ENCODE measurements at regions not wholly inside any gene's neighbourhood (a gene's known extent, or its start where the extent isn't known, plus 50 kb on each side); places are given as distances from the start of the nearest gene placed in this dataset.
"Not testable (repeated sequence)": the region's sequence is repeated elsewhere in the genome, so short reads cannot be mapped to it uniquely, and the experiment has no call there.

DNA sequence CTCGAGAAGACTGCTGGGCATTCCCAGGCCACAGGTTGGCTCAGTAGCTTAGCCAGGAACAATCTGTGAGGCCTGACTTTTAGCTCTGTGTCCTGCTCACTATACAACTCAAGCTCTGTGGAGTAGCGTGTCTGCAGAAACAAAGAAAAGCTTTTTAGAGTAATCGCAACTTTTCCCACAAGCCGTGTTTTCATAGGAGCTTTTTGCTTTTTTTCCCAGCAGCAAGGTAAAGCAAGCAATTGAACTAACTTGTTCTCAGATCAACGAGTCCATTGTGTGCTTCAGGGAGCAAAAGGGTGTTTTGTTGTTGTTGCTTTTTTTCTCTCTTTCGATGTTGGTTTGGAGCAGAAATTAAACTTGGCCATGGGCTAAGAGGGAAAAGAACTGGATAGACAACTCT, 97.3 kb upstream of the BCL2L14 start:
- intact Hi-C loops (cut with DNase I), result no loop called here

DNA sequence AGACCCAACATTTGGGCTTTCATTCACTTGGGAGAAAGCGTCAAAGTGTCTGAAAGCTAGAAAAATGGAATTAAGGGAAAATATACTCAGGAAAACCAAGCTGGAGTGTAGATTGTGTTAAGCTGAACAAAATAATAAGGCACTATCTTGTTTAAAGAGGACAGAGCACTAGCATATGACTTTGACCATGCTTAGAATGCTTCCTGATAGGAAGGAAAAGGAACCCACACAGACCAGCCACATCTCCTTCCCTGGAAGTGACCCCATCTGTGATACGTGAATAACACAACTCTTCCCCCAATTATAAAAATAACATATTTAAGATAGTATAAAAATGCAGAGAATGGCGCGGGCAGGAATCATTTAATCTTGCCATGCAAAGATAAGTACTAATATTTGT, 94.7 kb upstream of the BCL2L14 start:
- DNase-seq (ENCODE audit: low spot score), result no peak
- intact Hi-C loops (cut with DNase I), result no loop called here

More for the DNA sequence above, 97.3 kb upstream of the BCL2L14 start:
- DNase-seq (ENCODE audit: low spot score), result no peak

DNA sequence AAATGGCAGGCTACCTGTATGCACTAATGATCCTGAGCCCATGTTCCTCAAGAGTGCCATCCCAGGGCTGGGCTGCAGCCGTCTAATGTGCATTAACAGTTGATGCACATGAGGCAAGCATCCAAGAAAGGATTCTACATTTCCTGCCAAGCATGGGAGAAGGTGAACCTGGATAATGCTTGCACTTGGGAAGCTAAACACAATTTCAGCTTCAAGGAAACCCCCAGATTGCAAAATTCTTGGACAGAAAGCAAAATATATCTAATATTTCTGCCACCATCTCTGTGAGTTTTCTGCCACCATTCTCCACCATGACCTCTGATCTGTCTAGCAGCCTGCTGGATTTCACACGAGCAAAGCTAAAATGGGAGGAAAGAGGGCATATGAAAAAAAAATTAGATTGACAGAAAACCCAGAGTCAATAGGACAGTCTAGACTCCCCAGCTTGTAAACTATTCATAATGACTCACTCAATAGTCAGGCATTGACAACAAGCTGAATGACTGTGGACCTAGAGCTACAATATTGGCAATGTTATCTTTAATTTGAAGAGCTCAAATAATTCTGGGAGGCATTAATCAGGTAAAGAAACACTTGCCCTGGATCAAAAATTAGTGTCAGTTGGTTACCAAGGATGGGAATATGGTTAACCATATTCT, 91.9 kb upstream of the BCL2L14 start:
- intact Hi-C loops (cut with DNase I), result no loop called here

DNA sequence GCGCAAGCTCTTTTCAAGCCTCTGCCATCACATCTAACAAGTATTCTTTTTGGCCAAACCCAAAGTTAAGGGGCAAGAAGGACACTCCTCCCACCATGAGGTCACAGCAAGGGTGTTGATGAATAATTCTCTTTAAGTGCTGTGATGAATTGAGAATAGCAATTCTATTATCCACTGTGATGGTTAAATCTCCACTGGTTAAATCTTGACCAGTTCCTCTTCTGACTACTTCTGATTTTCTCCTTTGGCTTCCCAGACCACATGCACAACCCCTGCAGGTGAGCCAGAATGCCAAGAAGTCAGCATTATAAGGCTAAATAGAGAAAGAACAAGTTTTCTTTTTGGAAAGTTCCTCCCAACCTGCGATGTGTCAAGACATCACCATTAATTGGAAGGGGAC, 90.6 kb upstream of the BCL2L14 start:
- intact Hi-C loops (cut with DNase I), result no loop called here
- DNase-seq (ENCODE audit: low spot score), result no peak

More for the DNA sequence above, 91.9 kb upstream of the BCL2L14 start:
- DNase-seq (ENCODE audit: low spot score), result no peak

DNA sequence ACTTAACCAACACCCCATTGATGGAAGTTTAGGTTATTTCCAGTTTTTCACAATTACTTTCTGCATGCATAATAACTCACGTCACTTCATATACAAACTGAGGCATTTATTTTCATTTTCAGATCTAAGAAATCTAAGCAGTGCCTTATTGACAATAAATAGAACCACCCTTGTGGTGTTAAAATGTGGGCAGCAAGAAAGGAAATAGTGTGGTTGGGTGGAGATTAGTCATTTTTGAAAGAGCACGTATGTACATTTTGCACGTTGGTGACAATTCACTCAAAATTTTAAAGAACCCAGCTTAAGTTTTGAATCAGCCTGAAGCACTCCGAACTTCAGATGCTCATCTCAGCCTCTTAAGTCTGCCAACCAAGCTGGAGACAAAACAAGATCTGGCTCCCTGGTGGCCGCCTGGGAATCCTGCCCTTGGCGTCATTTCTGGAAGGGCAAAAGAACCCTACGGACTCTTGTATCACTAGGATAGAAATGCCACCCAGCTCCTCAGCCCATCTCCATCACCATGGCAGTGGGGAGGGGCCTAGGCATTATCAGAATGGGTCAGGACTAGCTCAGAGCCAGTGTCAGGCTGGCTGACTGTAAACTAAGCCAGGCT, 89.5 kb upstream of the BCL2L14 start:
- DNase-seq (ENCODE audit: low spot score), result no peak
- intact Hi-C loops (cut with DNase I), result no loop called here

DNA sequence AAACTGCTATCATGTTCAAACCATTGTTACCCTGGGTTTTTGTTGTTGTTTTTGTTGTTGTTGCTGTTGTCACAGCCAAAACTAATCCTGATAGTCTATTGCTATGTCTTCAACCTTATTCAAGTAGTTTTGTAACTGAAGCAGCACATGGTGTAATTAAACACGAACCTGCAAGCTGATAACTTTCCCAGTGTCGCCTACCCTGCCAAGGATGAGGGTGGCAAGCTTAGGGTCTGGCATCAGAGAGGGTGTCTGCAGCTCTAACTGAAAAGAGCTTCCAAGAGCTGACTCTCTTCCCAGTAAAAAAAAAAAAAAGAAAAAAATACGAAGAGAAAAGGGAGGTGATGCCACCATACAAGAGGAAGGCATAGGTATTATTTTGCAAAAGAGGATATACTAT, 86.3 kb upstream of the BCL2L14 start:
- DNase-seq (ENCODE audit: low spot score), result no peak
- intact Hi-C loops (cut with DNase I), result no loop called here

DNA sequence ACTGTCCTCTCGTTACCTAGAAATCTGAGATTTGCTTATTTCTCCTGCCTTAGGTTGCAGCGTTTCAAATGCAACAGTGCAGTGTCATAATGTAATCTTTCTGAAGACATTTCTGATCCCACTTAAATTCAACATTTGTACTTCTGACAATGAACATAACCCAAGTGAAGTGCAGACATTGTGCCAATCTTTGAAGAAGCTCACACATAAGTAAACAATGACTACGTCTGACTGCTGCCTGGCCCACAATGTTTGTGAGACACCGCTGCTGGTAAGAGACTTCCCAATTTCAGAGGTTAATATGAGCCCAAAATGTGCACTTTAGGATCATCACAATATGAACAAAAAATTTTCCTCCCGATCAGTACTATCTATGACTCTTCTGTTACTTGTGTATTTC, 84.6 kb upstream of the BCL2L14 start:
- DNase-seq (ENCODE audit: low spot score), result no peak
- intact Hi-C loops (cut with DNase I), result no loop called here

DNA sequence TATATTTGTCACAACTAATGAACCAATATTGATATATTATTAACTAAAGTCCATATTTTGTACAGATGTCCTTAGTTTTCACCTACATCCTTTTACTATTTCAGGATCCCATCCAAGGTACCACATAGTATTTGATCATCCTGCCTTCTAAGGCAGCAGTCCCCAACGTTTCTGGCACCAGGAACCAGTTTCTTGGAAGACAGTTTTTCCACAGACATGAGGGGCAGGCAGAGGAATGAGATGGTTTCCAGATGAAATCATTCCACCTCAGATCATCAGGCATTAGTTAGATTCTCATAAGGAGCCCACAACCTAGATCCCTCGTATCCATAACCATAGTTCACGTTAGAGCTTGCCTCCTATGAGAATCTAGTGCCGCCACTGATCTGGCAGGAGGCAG, 82.8 kb upstream of the BCL2L14 start:
- intact Hi-C loops (cut with DNase I), result no loop called here
- DNase-seq (ENCODE audit: low spot score), result no peak

DNA sequence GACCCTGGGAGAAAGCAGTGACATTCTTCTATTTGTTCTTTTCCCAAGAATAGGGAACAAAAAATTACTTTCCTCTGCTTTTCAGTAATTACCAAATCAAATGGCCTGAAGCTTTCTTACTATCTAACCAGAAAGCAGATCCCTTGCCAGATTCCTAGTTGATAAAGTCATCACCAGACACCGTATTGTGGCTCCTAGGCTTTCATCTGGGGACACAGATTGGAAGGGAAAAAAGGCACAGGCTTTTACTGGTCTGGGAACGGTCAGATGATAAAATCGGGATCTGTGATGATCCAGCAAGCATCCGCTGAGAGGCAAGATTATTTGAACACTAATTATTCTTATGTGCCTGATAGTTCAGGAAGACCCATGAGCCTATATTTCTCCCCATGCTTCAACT, 79.1 kb upstream of the BCL2L14 start:
- no peak for DNase-seq (ENCODE audit: low spot score)
- intact Hi-C loops (cut with DNase I), result no loop called here

DNA sequence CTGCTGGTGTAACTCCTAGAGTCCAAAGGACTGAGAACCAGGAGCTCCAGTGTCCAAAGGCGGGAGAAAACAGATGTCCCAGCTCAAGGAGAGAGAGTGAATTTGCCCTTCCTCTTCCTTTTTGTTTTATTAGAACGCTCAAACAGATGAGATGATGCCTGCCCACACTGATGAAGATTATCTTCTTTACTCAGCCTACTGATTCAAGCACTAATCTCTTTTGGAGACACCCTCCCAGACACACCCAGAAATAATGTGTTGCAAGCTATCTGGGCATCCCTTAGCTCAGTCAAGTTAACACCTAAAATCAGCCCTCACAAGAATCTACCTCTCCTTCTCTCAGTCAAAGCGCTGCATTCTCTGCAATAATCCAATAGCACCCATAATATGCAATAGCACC, 78.2 kb upstream of the BCL2L14 start:
- no peak for DNase-seq (ENCODE audit: low spot score)
- intact Hi-C loops (cut with DNase I), result no loop called here

DNA sequence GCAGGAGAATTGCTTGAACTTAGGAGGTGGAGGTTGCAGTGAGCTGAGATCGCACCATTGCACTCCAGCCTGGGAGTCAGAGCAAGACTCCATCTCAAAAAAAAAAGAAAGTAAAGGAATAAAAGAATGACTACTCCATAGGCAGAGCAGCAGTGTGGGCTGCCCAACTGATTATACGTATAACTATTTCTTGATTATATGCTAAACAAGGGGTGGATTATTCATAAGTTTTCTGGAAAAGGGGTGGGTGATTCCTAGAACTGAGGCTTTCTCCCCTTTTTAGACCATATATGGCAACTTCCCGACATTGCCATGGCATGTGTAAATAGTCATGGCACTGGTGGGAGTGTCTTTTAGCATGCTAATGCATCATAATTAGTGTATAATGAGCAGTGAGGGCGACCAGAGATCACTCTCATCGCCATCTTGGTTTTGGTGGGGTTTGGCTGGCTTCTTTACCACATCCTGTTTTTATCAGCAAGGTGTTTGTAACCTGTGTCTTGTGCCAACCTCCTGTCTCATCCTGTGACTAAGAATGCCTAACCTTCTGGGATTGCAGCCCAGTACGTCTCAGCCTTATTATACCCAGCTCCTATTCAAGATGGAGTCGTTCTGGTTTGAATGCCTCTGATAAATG, 72.3 kb upstream of the BCL2L14 start:
- intact Hi-C loops (cut with DNase I); DNase-seq (ENCODE audit: low spot score): not testable (repeated sequence)

DNA sequence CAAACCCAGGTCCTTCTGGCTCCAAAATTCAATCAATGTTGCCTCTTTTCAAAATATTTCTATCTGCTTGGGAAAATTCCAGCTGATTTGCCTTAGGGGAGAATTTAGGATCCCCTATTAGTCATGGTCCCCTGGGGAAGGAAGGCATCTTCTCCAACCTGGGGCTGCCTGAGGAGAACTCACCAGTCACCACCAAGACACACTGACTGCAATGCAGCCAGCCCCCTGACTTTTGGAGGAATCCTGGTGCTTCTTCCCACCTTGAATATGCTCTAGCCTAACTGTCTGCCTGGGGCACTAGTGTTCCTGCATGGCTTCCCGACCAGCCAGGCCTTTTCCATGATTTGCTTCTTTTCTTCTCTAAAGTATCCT, 71.8 kb upstream of the BCL2L14 start:
- intact Hi-C loops (cut with DNase I), result no loop called here
- no peak for DNase-seq (ENCODE audit: low spot score)

DNA sequence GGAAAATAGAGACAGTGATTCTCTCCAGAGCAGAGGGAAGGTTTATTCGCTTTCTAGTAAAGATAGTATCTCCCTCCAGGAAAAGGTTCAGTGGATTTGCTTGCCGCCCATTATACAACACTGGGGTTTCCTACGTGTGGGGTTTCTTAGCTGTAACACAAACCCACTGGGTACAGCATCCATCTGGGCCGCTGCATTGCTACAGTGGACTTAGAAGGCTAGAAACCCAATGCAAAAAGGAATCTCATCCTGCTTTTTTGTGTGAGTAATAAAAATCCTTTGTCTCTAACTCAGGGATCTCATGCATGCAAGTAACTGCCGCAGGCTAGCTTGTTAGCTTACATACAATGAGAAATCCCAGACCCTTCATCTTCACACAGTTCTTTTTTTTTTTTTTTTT, 67.1 kb upstream of the BCL2L14 start:
- intact Hi-C loops (cut with DNase I), result no loop called here
- DNase-seq (ENCODE audit: low spot score), result no peak

DNA sequence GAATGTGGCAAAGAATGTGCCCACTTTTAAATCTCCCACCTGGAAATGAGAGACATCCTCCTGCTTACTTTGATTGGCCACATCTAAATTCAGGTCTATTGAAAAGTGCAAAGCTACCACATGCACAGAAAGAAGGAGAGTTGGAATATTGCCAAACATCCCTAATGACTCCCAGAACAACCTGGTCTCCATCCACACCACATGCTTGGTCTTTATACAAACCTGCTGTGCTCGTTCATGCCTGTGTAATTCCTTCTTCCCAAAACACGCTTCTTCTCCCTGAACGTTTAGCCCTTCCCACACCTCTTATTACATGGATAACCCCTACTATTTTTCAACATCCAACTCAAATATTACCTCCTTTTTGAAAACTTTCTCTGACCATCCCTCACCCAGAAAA, 66.2 kb upstream of the BCL2L14 start:
- no peak for DNase-seq (ENCODE audit: low spot score)
- intact Hi-C loops (cut with DNase I), result no loop called here

DNA sequence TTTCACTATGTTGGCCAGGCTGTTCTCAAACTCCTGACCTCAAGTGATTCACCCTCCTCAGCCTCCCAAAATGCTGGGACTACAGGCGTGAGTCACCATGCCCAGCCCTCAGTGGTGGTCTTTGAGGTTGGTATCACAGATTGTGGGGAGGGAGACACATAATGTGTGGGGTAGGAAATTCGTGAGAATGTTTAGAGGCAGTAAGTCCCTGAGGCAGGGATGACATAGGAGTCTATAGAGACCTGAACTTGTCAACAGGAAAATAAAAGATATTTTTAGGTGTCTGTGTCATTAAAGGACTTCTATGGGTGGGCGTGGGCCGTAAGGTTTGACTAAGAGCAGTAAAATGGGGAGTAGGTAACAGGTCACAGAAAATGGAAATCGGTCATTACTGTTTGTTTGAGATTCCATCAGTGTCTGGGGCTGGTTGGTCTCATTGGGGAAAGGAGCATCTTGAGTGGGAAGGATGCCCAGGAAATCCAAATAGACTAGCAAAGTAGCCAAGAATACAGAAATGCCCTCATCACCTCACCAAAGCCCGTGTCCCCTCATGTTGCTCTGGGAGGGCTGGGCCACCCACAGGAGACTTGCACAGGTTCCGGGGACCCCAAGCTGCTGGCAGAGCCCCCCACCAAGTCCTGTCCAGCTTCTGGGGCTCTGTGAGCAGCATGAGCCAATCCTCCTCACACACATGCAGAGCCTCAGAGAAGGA, 63.6 kb upstream of the BCL2L14 start:
- intact Hi-C loops (cut with DNase I), result no loop called here

DNA sequence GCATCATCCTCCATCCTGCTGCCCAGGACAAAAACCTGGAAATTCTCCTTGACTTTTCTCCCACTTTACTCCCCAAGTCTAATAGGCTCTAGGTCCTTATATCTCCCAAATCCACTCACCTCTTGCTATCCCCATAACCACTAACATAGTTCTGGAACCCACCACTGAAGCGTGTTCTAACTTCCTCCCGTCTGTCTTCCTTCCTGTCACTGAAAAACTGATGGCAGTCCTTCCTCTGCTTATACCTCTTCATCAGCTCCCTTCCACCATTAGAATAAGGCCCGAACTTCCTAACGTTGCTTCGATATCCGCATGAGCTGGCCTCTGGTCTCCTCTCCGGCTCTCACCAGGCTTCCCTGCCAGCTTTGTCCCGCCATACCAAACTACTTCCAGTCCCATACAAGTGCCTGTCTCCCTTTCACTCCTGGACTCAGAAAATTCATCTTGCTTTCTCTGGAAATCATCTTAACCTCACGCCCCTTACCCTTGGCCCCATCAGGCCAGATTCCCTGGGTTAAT, 63.0 kb upstream of the BCL2L14 start:
- DNase-seq (ENCODE audit: low spot score), result no peak
- intact Hi-C loops (cut with DNase I), result no loop called here

More for the DNA sequence above, 63.6 kb upstream of the BCL2L14 start:
- DNase-seq (ENCODE audit: low spot score), result no peak

DNA sequence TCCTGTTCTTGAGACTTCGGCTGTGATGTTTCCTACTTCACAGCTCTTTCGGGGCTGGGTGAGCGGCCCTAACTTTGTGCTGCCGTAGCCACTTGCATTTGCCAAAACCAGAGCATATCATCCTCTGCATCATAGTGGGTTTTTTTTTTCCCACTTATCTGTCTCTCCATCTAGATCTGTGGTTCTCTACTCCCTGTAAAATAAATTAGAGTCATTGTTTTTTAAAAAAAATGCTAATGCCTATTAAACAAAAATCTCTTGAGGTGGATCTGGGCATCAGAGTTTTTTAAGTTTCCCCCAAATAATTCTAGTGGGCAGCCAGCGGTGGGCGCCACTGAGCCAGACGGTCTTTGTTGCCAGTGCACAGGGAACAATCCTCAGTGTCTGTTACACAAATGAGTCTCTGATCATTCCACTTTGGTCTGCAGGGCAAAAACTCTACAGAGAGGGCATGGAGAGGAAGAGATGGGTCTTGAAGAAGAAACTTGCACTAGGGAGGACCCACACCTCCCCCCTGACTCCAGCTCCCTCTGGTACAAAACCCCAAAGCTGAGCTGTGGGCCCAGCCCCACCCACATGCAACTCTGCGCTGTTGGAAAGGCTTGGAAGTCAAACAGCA, 62.4 kb upstream of the BCL2L14 start:
- intact Hi-C loops (cut with DNase I), result no loop called here

DNA sequence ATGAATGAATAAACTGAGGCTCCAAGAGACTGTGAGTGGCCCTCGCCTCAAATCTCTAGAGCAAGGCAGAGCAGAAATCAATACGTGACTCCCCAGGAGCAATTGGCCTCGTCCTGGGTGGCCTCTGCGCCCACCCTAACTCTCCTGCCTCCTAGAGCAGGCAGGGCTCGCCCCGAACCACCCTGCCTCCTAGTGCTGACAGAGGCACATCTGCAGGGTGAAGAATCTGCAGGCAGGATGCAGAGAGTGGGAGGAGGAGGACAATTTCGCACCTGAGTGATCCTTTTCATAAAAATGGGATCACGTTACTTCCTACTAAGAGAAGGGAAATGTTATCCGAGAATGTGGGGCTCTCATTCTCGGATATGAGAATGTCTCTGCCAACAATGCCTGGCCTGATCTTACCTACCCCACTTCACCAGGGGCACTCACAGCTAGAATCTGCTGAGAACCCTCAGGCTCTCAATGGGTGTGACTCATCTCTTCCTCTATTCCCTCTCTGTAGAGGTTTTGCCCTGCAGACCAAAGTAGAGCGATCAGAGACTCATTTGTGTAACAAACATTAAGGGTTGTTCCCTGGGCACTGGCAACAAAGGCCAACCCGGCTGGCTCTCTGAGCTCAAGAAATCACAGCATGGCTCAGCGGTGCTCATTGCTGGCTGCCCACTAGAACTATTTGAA, 61.7 kb upstream of the BCL2L14 start:
- DNase-seq (ENCODE audit: low spot score), result no peak
- intact Hi-C loops (cut with DNase I), result no loop called here

More for the DNA sequence above, 62.4 kb upstream of the BCL2L14 start:
- DNase-seq (ENCODE audit: low spot score), result no peak

DNA sequence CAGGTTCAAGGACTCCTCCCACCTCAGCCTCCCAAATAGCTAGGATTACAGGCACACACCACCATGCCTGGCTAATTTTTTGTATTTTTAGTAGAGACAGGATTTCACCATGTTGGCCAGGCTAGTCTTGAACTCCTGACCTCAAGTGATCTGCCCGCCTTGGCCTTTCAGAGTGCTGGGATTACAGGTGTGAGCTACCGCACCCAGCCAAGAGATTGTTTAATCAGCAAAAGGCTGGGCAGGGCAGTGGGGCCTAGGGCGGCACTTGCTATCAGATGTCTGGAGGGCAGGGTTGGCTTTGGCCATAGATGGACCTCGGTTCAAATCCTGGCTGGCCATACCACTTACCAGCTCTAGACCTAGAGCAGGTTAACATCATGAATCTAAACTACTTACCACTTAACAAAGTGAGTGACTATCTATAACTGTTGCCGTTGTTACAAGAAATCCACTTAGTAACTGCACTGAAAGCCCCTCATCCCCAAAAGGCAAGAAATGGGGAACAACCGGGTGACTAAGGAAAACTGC, 60.9 kb upstream of the BCL2L14 start:
- intact Hi-C loops (cut with DNase I), result loop anchor here (10.0 kb wide), 2 partner anchors 115 to 365 kb away; partner anchors contain the start of gene ETV6
- not testable (repeated sequence) for DNase-seq (ENCODE audit: low spot score)
